ENCODE measurements at regions not wholly inside any gene's neighbourhood (a gene's known extent, or its start where the extent isn't known, plus 50 kb on each side); places are given as distances from the start of the nearest gene placed in this dataset.

- TF ChIP-seq EZH2 (optimal IDR thresholded peaks at IDR 0.05; ENCODE audit: low read depth, low read length) (no peak), CTCF (IDR thresholded peaks at IDR 0.05; ENCODE audit: low read length) (no peak), EZH2phosphoT487 (IDR thresholded peaks at IDR 0.05; ENCODE audit: low read length) (no peak)
Observed at GRCh38 chr7:69537691-69538090, 60.6 kb upstream of the AUTS2 start.
